Testis (tissue), 2 donors: ENCODE measurements at regions not wholly inside any gene's neighbourhood (a gene's known extent, or its start where the extent isn't known, plus 50 kb on each side); places are given as distances from the start of the nearest gene placed in this dataset.

Source experiments
- DNase-seq: peaks from one replicate; pipeline ENCODE4 v3.0.0-alpha.2; 2019
- H3K27ac ChIP-seq, 2 donors: fragments of 200-600 bp; sonication (generic); one replicate each; pipeline ENCODE4 v1.5.1; 2019
- H3K27me3 ChIP-seq: fragments of 200-600 bp; sonication (generic); one replicate; pipeline ENCODE4 v1.5.1; 2019
- H3K36me3 ChIP-seq: fragments of 200-600 bp; sonication (generic); one replicate; pipeline ENCODE4 v1.5.1; 2017; ENCODE audit warnings: low read depth; ENCODE audit errors: missing control alignments
- H3K4me1 ChIP-seq: fragments of 200-600 bp; sonication (generic); one replicate; pipeline ENCODE4 v1.5.1; 2019
- H3K4me3 ChIP-seq, 2 donors: fragments of 200-600 bp; sonication (generic); one replicate each; pipeline ENCODE4 v1.5.1; 2017 to 2019
- H3K9me3 ChIP-seq: fragments of 200-600 bp; sonication (generic); one replicate; pipeline ENCODE4 v1.5.1; 2017
- POLR2A ChIP-seq: fragments of 450-650 bp; IDR thresholded peaks from one replicate; pipeline ENCODE4 v1.6.1; 2017; ENCODE audit warnings: antibody characterized with exemption, mild to moderate bottlenecking, moderate library complexity
- WGBS, 2 donors: methylation state at CpG; one replicate each; pipeline ENCODE4 v1.1.5; 2018; 5-methylcytosine and 5-hydroxymethylcytosine counted together
- intact Hi-C: fragments of 100-400 bp; cut with DNase I; formaldehyde crosslinking; loops from one replicate; pipeline ENCODE4 v1.15.1; 2023; ENCODE audit warnings: low total_unique reads
- TF ChIP-seq, protein P1 (sequence below), 3 experiments: fragments of 450-650 bp in 2 of 3; fragments of 200-600 bp in 1 of 3; sonication (generic) in 1 of 3; IDR thresholded peaks; one replicate each; pipeline ENCODE4 v1.5.1; 2016 to 2019; ENCODE audit warnings: antibody characterized with exemption in 3 of 3, mild to moderate bottlenecking in 2 of 3, moderate library complexity in 1 of 3

DNA sequence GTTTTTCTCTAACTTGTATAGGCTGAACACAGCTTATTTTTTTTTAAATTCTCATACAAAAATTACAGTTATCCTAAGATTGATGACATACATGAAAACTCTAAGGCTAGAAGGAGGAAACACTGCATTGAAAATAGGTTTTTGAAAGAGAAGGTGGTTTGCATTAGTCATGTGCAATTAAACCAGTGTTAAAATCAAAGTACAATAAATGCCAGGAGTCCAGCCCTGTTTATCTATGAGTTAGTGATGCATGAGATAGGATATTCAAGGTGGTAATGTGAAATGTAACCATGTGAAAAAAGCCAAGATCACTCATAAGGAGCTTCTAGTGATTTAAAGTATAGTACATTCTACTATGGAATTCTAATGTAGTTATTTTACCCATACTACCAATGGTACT lies 444.9 kb upstream of the CYLC2 start:
- Histone ChIP-seq H3K9me3 (no peaks in the 10 kb centered on the region), H3K4me1 (no peaks in the 10 kb centered on the region), H3K27me3 (no peaks in the 10 kb centered on the region), H3K27ac (no peak overlapping the region), H3K4me3 (no peak overlapping the region), H3K36me3 (no peaks in the 10 kb centered on the region)
- DNase-seq: no peak
- intact Hi-C loops: no loop called here
- TF ChIP-seq, protein P1, sequence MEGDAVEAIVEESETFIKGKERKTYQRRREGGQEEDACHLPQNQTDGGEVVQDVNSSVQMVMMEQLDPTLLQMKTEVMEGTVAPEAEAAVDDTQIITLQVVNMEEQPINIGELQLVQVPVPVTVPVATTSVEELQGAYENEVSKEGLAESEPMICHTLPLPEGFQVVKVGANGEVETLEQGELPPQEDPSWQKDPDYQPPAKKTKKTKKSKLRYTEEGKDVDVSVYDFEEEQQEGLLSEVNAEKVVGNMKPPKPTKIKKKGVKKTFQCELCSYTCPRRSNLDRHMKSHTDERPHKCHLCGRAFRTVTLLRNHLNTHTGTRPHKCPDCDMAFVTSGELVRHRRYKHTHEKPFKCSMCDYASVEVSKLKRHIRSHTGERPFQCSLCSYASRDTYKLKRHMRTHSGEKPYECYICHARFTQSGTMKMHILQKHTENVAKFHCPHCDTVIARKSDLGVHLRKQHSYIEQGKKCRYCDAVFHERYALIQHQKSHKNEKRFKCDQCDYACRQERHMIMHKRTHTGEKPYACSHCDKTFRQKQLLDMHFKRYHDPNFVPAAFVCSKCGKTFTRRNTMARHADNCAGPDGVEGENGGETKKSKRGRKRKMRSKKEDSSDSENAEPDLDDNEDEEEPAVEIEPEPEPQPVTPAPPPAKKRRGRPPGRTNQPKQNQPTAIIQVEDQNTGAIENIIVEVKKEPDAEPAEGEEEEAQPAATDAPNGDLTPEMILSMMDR (IDR thresholded peaks at IDR 0.05): no peak
- TF ChIP-seq POLR2A: no peak

DNA sequence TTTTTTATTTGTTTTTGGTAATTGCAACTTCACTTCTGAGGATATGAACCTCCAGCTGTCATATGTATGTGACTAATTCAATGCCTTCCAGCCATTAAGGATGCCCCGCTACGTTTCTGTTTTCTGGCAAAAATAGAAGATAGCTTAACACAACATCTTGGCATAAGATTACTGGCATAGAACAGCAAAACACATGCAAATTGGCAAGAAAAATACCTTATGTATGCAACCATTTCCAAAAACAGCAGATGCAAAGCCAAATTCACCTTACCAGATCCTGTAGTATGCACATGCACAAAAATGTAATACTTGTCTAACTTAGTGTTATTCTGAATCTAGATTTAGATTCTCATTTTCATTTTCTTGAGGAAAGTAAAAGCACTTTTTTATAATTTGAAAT lies 461.1 kb upstream of the CYLC2 start:
- H3K4me3 ChIP-seq: no peak overlapping the region
- H3K27me3 ChIP-seq: no peaks in the 10 kb centered on the region
- TF ChIP-seq POLR2A: no peak
- TF ChIP-seq, protein P1 (IDR thresholded peaks at IDR 0.05): no peak
- H3K27ac ChIP-seq: no peak overlapping the region
- no peaks in the 10 kb centered on the region for H3K9me3 ChIP-seq
- H3K4me1 ChIP-seq: no peaks in the 10 kb centered on the region
- intact Hi-C loops: no loop called here
- 81 to 95% methylated on average over 2 of the region's 2 CpGs for WGBS, 2 donors
- H3K36me3 ChIP-seq: no peaks in the 10 kb centered on the region
- no peak for DNase-seq

DNA sequence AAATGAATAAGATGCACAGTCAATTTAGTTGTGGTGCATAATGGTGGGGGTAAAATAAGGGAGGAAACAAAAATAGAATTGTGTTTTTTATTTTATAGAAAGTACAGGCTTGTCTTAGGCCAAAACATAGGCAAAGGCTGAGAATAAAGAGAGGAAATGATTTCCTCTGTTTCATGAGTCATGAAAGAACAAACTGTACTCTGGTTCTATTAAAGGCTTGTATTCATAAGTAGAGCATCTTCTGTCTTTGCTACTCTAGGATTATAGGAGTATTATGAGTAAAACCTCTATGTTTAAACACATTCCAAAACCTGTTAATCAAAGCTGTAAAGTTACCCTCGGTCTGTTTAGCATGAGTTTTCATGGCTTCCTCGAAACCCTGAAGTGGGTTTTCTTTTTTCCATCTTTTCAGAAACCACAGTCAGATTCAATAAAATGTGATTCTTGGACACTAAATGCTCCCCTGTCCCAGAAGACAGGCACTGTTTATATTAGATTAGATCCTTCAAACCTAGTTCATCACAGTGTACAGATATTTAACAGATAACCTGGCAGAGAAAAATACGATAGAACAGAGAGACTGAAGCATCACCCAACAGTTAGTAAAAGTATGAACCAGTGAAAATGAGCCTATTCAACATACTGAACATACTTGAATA lies 473.9 kb upstream of the CYLC2 start:
- H3K27ac ChIP-seq: no peak overlapping the region
- WGBS, 2 donors: 43 to 48% methylated on average over 3 of the region's 3 CpGs
- no peaks in the 10 kb centered on the region for H3K36me3 ChIP-seq
- H3K9me3 ChIP-seq: no peaks in the 10 kb centered on the region
- no peak overlapping the region for H3K4me3 ChIP-seq
- intact Hi-C loops: no loop called here
- TF ChIP-seq, protein P1 (IDR thresholded peaks at IDR 0.05): no peak
- TF ChIP-seq POLR2A: no peak
- H3K27me3 ChIP-seq: no peaks in the 10 kb centered on the region
- H3K4me1 ChIP-seq: no peaks in the 10 kb centered on the region
- DNase-seq: no peak

DNA sequence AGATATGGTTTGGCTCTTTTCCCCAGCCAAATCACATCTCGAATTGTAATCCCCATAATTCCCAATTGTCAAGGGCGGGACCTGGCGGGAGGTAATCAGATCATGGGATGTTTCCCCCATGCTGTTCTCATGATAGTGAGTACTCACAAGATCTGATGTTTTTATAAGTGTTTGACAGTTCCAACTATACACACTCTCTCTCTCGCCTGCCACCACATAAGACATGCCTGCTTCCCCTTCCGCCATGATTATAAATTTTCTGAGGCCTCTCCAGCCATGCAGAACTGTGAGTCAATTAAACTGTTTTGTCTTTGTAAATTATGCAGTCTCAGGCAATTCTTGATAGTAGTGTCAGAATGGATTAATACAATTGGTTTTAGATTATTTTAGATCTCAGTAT lies 475.7 kb upstream of the CYLC2 start:
- intact Hi-C loops: no loop called here
- Histone ChIP-seq H3K4me3 (no peak overlapping the region), H3K36me3 (no peaks in the 10 kb centered on the region), H3K9me3 (no peaks in the 10 kb centered on the region), H3K27ac (no peak overlapping the region), H3K27me3 (no peaks in the 10 kb centered on the region), H3K4me1 (no peaks in the 10 kb centered on the region)
- 87 to 94% methylated on average over 5 of the region's 5 CpGs for WGBS, 2 donors
- TF ChIP-seq POLR2A: no peak
- TF ChIP-seq, protein P1 (IDR thresholded peaks at IDR 0.05): no peak
- DNase-seq: no peak

DNA sequence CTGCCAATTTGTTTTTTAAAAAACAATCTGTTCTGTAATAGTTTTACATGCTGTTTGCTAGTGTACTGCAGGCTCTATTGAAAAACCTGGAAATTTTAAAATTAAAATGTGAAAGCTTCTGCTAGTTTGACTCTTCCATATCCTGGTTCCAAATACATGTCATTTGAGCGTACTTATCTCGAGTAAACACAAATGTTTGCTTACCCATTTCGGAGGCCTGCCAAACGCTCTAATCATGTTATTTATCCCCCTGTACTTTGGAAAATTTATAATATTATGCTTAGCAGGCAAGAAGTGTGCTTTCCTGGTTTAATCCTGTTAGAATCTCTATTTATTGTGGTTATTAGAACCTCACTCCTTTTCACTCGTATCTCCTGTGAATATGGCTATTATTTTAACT lies 476.8 kb upstream of the CYLC2 start:
- no peak overlapping the region for H3K27ac ChIP-seq
- WGBS, 2 donors: 50 to 67% methylated on average over 5 of the region's 5 CpGs
- H3K27me3 ChIP-seq: no peaks in the 10 kb centered on the region
- intact Hi-C loops: no loop called here
- H3K4me3 ChIP-seq: no peak overlapping the region
- no peak for DNase-seq
- no peaks in the 10 kb centered on the region for H3K9me3 ChIP-seq
- H3K4me1 ChIP-seq: no peaks in the 10 kb centered on the region
- TF ChIP-seq, protein P1 (IDR thresholded peaks at IDR 0.05): no peak
- no peak for TF ChIP-seq POLR2A
- H3K36me3 ChIP-seq: no peaks in the 10 kb centered on the region
